ENCODE measurements at regions not wholly inside any gene's neighbourhood (a gene's known extent, or its start where the extent isn't known, plus 50 kb on each side); places are given as distances from the start of the nearest gene placed in this dataset.

DNA sequence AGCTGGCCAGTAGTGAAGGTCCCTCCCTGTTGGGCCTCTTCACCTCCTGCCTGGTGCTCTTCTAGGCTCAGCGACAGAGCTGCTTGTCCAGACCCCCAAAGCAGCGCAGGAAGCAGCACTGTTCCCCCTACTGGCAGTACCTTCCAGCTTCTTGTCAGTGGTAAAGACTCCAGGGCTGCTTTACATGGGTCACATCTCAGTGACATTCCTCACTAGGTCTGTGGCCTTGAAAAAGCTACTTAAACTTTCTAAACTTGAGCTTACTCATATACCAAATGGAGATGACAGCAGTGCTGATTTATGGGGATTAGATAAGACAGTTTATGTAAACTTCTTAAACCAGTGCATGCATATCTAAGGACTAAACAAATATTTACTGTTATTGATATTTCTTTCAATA is 117.3 kb downstream of the FAT4 start:
- no peaks in the 10 kb centered on the region for H3K4me1 ChIP-seq (ENCODE audit: control insufficient read depth in 4 of 4, insufficient read depth in 4 of 4, low read length in 3 of 4)
- H3K36me3 ChIP-seq (ENCODE audit: control insufficient read depth in 4 of 4, insufficient read depth in 3 of 4, low read depth in 1 of 4, low read length in 3 of 4), result no peaks in the 10 kb centered on the region
- no peak overlapping the region for H3K4me3 ChIP-seq (ENCODE audit: low read depth in 1 of 3, low read length in 3 of 3)
- WGBS, result 65% methylated on average over 2 of the region's 2 CpGs
- peak in 1 of 2 donors; percentile 33 for TF ChIP-seq RAD21 (IDR thresholded peaks at IDR 0.05)
- TF ChIP-seq NR2F2 (IDR thresholded peaks at IDR 0.05), result no peak
- TF ChIP-seq RXRA (IDR thresholded peaks at IDR 0.05), result no peak
- H3K27me3 ChIP-seq (ENCODE audit: control insufficient read depth in 4 of 4, insufficient read depth in 4 of 4, low read length in 3 of 4), result no peaks in the 10 kb centered on the region
- no peak overlapping the region for H3K27ac ChIP-seq (ENCODE audit: low read depth in 1 of 2, low read length in 2 of 2)
- no peak for DNase-seq (ENCODE audit: low spot score)
- H3K9ac ChIP-seq (ENCODE audit: low read depth in 1 of 2, low read length in 2 of 2), result no peak overlapping the region
- no peaks in the 10 kb centered on the region for H3K9me3 ChIP-seq (ENCODE audit: control insufficient read depth in 4 of 4, low read length in 3 of 4)

DNA sequence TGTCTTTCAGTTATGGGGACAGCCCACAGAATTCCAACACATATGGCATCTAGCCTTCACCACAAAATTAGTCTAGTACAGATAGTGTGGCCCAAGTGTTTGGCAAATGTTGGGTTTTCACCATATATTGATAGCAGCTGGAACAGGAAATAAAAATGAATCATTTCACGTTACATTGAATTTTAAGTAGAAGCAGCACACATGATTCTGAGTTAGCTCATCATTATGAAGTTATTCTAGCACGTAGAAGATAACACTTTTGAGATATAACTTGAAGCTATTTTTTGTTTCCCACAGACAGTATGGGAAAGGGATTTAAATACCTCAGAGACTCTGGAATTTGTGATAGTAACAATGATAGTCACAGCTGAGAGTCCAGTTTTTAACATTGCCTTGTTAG is 118.7 kb downstream of the FAT4 start:
- WGBS, result 73% methylated on average over 2 of the region's 2 CpGs
- TF ChIP-seq, protein P1, sequence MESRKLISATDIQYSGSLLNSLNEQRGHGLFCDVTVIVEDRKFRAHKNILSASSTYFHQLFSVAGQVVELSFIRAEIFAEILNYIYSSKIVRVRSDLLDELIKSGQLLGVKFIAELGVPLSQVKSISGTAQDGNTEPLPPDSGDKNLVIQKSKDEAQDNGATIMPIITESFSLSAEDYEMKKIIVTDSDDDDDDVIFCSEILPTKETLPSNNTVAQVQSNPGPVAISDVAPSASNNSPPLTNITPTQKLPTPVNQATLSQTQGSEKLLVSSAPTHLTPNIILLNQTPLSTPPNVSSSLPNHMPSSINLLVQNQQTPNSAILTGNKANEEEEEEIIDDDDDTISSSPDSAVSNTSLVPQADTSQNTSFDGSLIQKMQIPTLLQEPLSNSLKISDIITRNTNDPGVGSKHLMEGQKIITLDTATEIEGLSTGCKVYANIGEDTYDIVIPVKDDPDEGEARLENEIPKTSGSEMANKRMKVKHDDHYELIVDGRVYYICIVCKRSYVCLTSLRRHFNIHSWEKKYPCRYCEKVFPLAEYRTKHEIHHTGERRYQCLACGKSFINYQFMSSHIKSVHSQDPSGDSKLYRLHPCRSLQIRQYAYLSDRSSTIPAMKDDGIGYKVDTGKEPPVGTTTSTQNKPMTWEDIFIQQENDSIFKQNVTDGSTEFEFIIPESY (IDR thresholded peaks at IDR 0.05), result no peak
- no peak for TF ChIP-seq GABPA (IDR thresholded peaks at IDR 0.05 in 1 of 2, conservative IDR thresholded peaks at IDR 0.05 in 1 of 2)
- TF ChIP-seq, protein P2, sequence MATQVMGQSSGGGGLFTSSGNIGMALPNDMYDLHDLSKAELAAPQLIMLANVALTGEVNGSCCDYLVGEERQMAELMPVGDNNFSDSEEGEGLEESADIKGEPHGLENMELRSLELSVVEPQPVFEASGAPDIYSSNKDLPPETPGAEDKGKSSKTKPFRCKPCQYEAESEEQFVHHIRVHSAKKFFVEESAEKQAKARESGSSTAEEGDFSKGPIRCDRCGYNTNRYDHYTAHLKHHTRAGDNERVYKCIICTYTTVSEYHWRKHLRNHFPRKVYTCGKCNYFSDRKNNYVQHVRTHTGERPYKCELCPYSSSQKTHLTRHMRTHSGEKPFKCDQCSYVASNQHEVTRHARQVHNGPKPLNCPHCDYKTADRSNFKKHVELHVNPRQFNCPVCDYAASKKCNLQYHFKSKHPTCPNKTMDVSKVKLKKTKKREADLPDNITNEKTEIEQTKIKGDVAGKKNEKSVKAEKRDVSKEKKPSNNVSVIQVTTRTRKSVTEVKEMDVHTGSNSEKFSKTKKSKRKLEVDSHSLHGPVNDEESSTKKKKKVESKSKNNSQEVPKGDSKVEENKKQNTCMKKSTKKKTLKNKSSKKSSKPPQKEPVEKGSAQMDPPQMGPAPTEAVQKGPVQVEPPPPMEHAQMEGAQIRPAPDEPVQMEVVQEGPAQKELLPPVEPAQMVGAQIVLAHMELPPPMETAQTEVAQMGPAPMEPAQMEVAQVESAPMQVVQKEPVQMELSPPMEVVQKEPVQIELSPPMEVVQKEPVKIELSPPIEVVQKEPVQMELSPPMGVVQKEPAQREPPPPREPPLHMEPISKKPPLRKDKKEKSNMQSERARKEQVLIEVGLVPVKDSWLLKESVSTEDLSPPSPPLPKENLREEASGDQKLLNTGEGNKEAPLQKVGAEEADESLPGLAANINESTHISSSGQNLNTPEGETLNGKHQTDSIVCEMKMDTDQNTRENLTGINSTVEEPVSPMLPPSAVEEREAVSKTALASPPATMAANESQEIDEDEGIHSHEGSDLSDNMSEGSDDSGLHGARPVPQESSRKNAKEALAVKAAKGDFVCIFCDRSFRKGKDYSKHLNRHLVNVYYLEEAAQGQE (IDR thresholded peaks at IDR 0.05), result no peak
- TF ChIP-seq HNF4G (IDR thresholded peaks at IDR 0.05), result no peak
- TF ChIP-seq EGR1 (IDR thresholded peaks at IDR 0.05; ENCODE audit: low read depth in 2 of 2), result no peak
- no peak for TF ChIP-seq YY1 (IDR thresholded peaks at IDR 0.05)
- no peak for TF ChIP-seq RAD21 (IDR thresholded peaks at IDR 0.05)
- TF ChIP-seq, protein P3, sequence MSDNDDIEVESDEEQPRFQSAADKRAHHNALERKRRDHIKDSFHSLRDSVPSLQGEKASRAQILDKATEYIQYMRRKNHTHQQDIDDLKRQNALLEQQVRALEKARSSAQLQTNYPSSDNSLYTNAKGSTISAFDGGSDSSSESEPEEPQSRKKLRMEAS (IDR thresholded peaks at IDR 0.05), result no peak
- no peak for TF ChIP-seq NR2F2 (IDR thresholded peaks at IDR 0.05)
- no peak for TF ChIP-seq SP1 (IDR thresholded peaks at IDR 0.05)
- TF ChIP-seq TAF1 (conservative IDR thresholded peaks at IDR 0.05), result no peak
- no peak for TF ChIP-seq JUND (IDR thresholded peaks at IDR 0.05)
- TF ChIP-seq, protein P4, sequence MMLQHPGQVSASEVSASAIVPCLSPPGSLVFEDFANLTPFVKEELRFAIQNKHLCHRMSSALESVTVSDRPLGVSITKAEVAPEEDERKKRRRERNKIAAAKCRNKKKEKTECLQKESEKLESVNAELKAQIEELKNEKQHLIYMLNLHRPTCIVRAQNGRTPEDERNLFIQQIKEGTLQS (IDR thresholded peaks at IDR 0.05), result no peak
- TF ChIP-seq HNF4A (conservative IDR thresholded peaks at IDR 0.05), result no peak
- TF ChIP-seq FOXA1 (IDR thresholded peaks at IDR 0.05), result no peak
- TF ChIP-seq, protein P5, sequence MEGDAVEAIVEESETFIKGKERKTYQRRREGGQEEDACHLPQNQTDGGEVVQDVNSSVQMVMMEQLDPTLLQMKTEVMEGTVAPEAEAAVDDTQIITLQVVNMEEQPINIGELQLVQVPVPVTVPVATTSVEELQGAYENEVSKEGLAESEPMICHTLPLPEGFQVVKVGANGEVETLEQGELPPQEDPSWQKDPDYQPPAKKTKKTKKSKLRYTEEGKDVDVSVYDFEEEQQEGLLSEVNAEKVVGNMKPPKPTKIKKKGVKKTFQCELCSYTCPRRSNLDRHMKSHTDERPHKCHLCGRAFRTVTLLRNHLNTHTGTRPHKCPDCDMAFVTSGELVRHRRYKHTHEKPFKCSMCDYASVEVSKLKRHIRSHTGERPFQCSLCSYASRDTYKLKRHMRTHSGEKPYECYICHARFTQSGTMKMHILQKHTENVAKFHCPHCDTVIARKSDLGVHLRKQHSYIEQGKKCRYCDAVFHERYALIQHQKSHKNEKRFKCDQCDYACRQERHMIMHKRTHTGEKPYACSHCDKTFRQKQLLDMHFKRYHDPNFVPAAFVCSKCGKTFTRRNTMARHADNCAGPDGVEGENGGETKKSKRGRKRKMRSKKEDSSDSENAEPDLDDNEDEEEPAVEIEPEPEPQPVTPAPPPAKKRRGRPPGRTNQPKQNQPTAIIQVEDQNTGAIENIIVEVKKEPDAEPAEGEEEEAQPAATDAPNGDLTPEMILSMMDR (IDR thresholded peaks at IDR 0.05; ENCODE audit: low read depth, low read length, missing input control), result no peak
- TF ChIP-seq FOXA2 (IDR thresholded peaks at IDR 0.05), result no peak

More for the DNA sequence above, 118.7 kb downstream of the FAT4 start:
- Histone ChIP-seq H3K27me3 (ENCODE audit: control insufficient read depth in 4 of 4, insufficient read depth in 4 of 4, low read length in 3 of 4) (no peaks in the 10 kb centered on the region), H3K9ac (ENCODE audit: low read depth in 1 of 2, low read length in 2 of 2) (no peak overlapping the region), H3K36me3 (ENCODE audit: control insufficient read depth in 4 of 4, insufficient read depth in 3 of 4, low read depth in 1 of 4, low read length in 3 of 4) (no peaks in the 10 kb centered on the region), H3K4me3 (ENCODE audit: low read depth in 1 of 3, low read length in 3 of 3) (no peak overlapping the region), H3K4me1 (ENCODE audit: control insufficient read depth in 4 of 4, insufficient read depth in 4 of 4, low read length in 3 of 4) (no peaks in the 10 kb centered on the region), H3K27ac (ENCODE audit: low read depth in 1 of 2, low read length in 2 of 2) (no peak overlapping the region), H3K9me3 (ENCODE audit: control insufficient read depth in 4 of 4, low read length in 3 of 4) (no peaks in the 10 kb centered on the region)
- no peak for DNase-seq (ENCODE audit: low spot score)
